T-helper 2 cell (primary cell): ENCODE measurements at regions not wholly inside any gene's neighbourhood (a gene's known extent, or its start where the extent isn't known, plus 50 kb on each side); places are given as distances from the start of the nearest gene placed in this dataset.
"Not testable (repeated sequence)": the region's sequence is repeated elsewhere in the genome, so short reads cannot be mapped to it uniquely, and the experiment has no call there.

ENCODE experiments used
- DNase-seq, 5 experiments: peaks; one replicate each; pipeline versions ENCODE4 v3.0.0 to v3.0.0-alpha.2; 2012 to 2022

- DNase-seq = no peak
These were observed 182.9 kb downstream of the FOXG1 start for GRCh38 chr14:28949503-28949902.

- DNase-seq = no peak
These were observed 185.6 kb downstream of the FOXG1 start for GRCh38 chr14:28952161-28952560.

GRCh38 chr14:28952666-28953065 lies 186.1 kb downstream of the FOXG1 start:
- DNase-seq = no peak

- no peak for DNase-seq
These were observed 187.4 kb downstream of the FOXG1 start for GRCh38 chr14:28953973-28954372.

GRCh38 chr14:28966416-28967233 lies 200.0 kb downstream of the FOXG1 start:
- no peak for DNase-seq

GRCh38 chr14:28975084-28975483 lies 208.5 kb downstream of the FOXG1 start:
- no peak for DNase-seq

- no peak for DNase-seq
These were observed 215.6 kb downstream of the FOXG1 start for GRCh38 chr14:28982228-28982627.

GRCh38 chr14:28983279-28983678 lies 216.7 kb downstream of the FOXG1 start:
- DNase-seq = no peak

- DNase-seq = no peak
These were observed 220.9 kb downstream of the FOXG1 start for GRCh38 chr14:28987516-28987915.

GRCh38 chr14:28997196-28997595 lies 230.6 kb downstream of the FOXG1 start:
- not testable (repeated sequence) for DNase-seq

GRCh38 chr14:28999656-29000055 lies 233.1 kb downstream of the FOXG1 start:
- no peak for DNase-seq

- no peak for DNase-seq
These were observed 239.1 kb downstream of the FOXG1 start for GRCh38 chr14:29005647-29006046.

- DNase-seq = no peak
These were observed 241.4 kb downstream of the FOXG1 start for GRCh38 chr14:29007990-29008389.

- DNase-seq = peak in 1 of 5 experiments; percentile 1
These were observed 249.7 kb downstream of the FOXG1 start for GRCh38 chr14:29016050-29016900.

GRCh38 chr14:29023505-29023904 lies 256.9 kb downstream of the FOXG1 start:
- not testable (repeated sequence) for DNase-seq

GRCh38 chr14:29027441-29027840 lies 260.9 kb downstream of the FOXG1 start:
- not testable (repeated sequence) for DNase-seq

- DNase-seq = not testable (repeated sequence)
These were observed 261.5 kb downstream of the FOXG1 start for GRCh38 chr14:29027941-29028705.

GRCh38 chr14:29028973-29029582 lies 262.5 kb downstream of the FOXG1 start:
- DNase-seq = no peak

GRCh38 chr14:29030121-29030520 lies 263.5 kb downstream of the FOXG1 start:
- no peak for DNase-seq

GRCh38 chr14:29030970-29031369 lies 264.4 kb downstream of the FOXG1 start:
- DNase-seq = no peak

- no peak for DNase-seq
These were observed 268.5 kb downstream of the FOXG1 start for GRCh38 chr14:29035134-29035533.

GRCh38 chr14:29037411-29037810 lies 270.8 kb downstream of the FOXG1 start:
- no peak for DNase-seq

- DNase-seq = no peak
These were observed 272.6 kb downstream of the FOXG1 start for GRCh38 chr14:29039171-29039570.
